PC-9 (cell line): ENCODE measurements at regions not wholly inside any gene's neighbourhood (a gene's known extent, or its start where the extent isn't known, plus 50 kb on each side); places are given as distances from the start of the nearest gene placed in this dataset.

Experiments used
- BruUV-seq: library from RNA; stranded (reverse); fragments of 400-500 nt; replicated peaks from 2 replicates; lab custom pipeline; 2021; lab: Mats Ljungman, UMichigan
- CTCF ChIA-PET: fragments of 300-600 bp; sonication (Branson Sonifier 250); formaldehyde crosslinking; loops from one replicate; lab custom pipeline; 2022; ENCODE audit warnings: antibody characterized with exemption; lab: Charles Lee
- POLR2A ChIA-PET: fragments of 300-600 bp; sonication (Branson Sonifier 250); formaldehyde crosslinking; loops from one replicate; lab custom pipeline; 2022; ENCODE audit warnings: antibody characterized with exemption; ENCODE audit not compliant: unreplicated experiment; lab: Charles Lee
- DNase-seq, 2 experiments: peaks; one replicate each; pipeline versions ENCODE4 v3.0.0 to v3.0.0-alpha.2; 2015 to 2022; ENCODE audit warnings: mixed read lengths in 1 of 2
- H2AFZ ChIP-seq: fragments of 200-600 bp; sonication (generic); 2 replicates; pipeline ENCODE4 v1.8.1; 2017; ENCODE audit warnings: antibody characterized with exemption
- H3F3A ChIP-seq: fragments of 200-600 bp; sonication (generic); 2 replicates; pipeline ENCODE4 v1.8.1; 2017; ENCODE audit warnings: antibody characterized with exemption, mild to moderate bottlenecking, low read depth; ENCODE audit not compliant: insufficient read depth
- H3K27ac ChIP-seq: fragments of 200-600 bp; sonication (generic); 2 replicates; pipeline ENCODE4 v1.6.1; 2016; ENCODE audit warnings: mixed run types
- H3K27me3 ChIP-seq: fragments of 200-600 bp; sonication (generic); 2 replicates; pipeline ENCODE4 v1.6.1; 2016; ENCODE audit warnings: low read depth, mixed run types; ENCODE audit not compliant: insufficient read depth
- H3K36me3 ChIP-seq: fragments of 200-600 bp; sonication (generic); 2 replicates; pipeline ENCODE4 v1.6.1; 2016; ENCODE audit warnings: low read depth, mixed run types
- H3K4me1 ChIP-seq: fragments of 200-600 bp; sonication (generic); replicated peaks from 2 replicates; pipeline ENCODE4 v1.6.1; 2016; ENCODE audit warnings: mixed run types; ENCODE audit not compliant: insufficient read depth
- H3K4me2 ChIP-seq: fragments of 200-600 bp; sonication (generic); 2 replicates; pipeline ENCODE4 v1.6.1; 2017; ENCODE audit warnings: mixed run types
- H3K4me3 ChIP-seq: fragments of 200-600 bp; sonication (generic); 2 replicates; pipeline ENCODE4 v1.6.1; 2016; ENCODE audit warnings: mixed run types
- H3K79me2 ChIP-seq: fragments of 200-600 bp; sonication (generic); 2 replicates; pipeline ENCODE4 v1.6.1; 2017; ENCODE audit warnings: low read depth, mixed run types
- H3K9me2 ChIP-seq: fragments of 200-600 bp; sonication (generic); 2 replicates; pipeline ENCODE4 v1.8.1; 2017; ENCODE audit warnings: mild to moderate bottlenecking; ENCODE audit not compliant: insufficient read depth
- H3K9me3 ChIP-seq: fragments of 200-600 bp; sonication (generic); 2 replicates; pipeline ENCODE4 v1.8.1; 2016; ENCODE audit warnings: low read depth; ENCODE audit not compliant: insufficient read depth
- H4K20me1 ChIP-seq: fragments of 200-600 bp; sonication (generic); 2 replicates; pipeline ENCODE4 v1.8.1; 2017; ENCODE audit not compliant: insufficient read depth
- EZH2 ChIP-seq: fragments of 200-600 bp; sonication (generic); IDR thresholded peaks from 2 replicates; pipeline ENCODE4 v1.8.0; 2017; ENCODE audit warnings: antibody characterized with exemption, low read depth
- intact Hi-C: fragments of 100-400 bp; cut with micrococcal nuclease; formaldehyde crosslinking; loops from one replicate; pipeline ENCODE4 v1.10.0; 2022; ENCODE audit not compliant: unreplicated experiment
- TF ChIP-seq, protein P1 (sequence below): fragments of 200-600 bp; sonication (generic); conservative IDR thresholded peaks from 2 replicates; pipeline ENCODE4 v1.6.1; 2017; ENCODE audit warnings: mixed run types, antibody characterized with exemption, mild to moderate bottlenecking, moderate library complexity

GRCh38 chr10:2529945-2530344 lies 537.4 kb upstream of the PFKP start:
- ChIA-PET CTCF (no interaction called here), POLR2A (no interaction called here)
- Histone ChIP-seq H3K4me1 (no peaks in the 10 kb centered on the region), H3K9me2 (no peaks in the 10 kb centered on the region), H3F3A (no peaks in the 10 kb centered on the region), H3K27ac (no peak overlapping the region), H3K9me3 (no peaks in the 10 kb centered on the region), H3K36me3 (no peaks in the 10 kb centered on the region), H3K4me3 (no peak overlapping the region), H3K27me3 (peaks cover 32% of the 10 kb centered on the region), H3K4me2 (no peak overlapping the region), H2AFZ (no peak overlapping the region), H3K79me2 (no peaks in the 10 kb centered on the region), H4K20me1 (no peaks in the 10 kb centered on the region)
- no peak for DNase-seq
- no TSS peak for BruUV-seq
- intact Hi-C loops: no loop called here
- no peak for TF ChIP-seq EZH2
- TF ChIP-seq, protein P1, sequence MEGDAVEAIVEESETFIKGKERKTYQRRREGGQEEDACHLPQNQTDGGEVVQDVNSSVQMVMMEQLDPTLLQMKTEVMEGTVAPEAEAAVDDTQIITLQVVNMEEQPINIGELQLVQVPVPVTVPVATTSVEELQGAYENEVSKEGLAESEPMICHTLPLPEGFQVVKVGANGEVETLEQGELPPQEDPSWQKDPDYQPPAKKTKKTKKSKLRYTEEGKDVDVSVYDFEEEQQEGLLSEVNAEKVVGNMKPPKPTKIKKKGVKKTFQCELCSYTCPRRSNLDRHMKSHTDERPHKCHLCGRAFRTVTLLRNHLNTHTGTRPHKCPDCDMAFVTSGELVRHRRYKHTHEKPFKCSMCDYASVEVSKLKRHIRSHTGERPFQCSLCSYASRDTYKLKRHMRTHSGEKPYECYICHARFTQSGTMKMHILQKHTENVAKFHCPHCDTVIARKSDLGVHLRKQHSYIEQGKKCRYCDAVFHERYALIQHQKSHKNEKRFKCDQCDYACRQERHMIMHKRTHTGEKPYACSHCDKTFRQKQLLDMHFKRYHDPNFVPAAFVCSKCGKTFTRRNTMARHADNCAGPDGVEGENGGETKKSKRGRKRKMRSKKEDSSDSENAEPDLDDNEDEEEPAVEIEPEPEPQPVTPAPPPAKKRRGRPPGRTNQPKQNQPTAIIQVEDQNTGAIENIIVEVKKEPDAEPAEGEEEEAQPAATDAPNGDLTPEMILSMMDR: no peak

DNA sequence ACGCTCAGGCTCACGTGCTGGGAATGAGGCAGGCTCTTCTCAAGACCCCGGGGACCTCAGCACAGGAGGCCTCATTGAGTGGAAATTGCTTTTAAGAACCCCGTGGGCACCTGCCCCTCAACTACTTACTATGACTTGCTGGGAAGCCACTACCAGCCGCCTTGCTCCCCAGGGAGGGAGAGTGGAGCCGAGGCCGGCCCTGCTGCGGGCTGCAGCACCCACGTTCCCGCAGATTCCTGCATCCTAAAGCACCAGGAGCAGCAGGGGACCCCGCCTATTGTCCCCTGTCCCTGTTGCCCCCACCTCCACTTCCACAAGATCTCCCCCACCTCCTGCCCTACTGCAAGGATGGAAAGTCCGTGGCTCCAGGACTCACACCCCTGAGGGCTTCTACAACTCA lies 541.6 kb upstream of the PFKP start:
- Histone ChIP-seq H3K79me2 (no peaks in the 10 kb centered on the region), H3K4me1 (no peaks in the 10 kb centered on the region), H3K27ac (no peak overlapping the region), H3K27me3 (peaks cover 32% of the 10 kb centered on the region), H4K20me1 (no peaks in the 10 kb centered on the region), H2AFZ (no peak overlapping the region), H3K9me2 (no peaks in the 10 kb centered on the region), H3K9me3 (no peaks in the 10 kb centered on the region), H3K36me3 (no peaks in the 10 kb centered on the region), H3F3A (no peaks in the 10 kb centered on the region), H3K4me3 (no peak overlapping the region), H3K4me2 (no peak overlapping the region)
- no TSS peak for BruUV-seq
- TF ChIP-seq EZH2: no peak
- TF ChIP-seq, protein P1: no peak
- ChIA-PET CTCF (no interaction called here), POLR2A (no interaction called here)
- no peak for DNase-seq
- intact Hi-C loops: no loop called here

DNA sequence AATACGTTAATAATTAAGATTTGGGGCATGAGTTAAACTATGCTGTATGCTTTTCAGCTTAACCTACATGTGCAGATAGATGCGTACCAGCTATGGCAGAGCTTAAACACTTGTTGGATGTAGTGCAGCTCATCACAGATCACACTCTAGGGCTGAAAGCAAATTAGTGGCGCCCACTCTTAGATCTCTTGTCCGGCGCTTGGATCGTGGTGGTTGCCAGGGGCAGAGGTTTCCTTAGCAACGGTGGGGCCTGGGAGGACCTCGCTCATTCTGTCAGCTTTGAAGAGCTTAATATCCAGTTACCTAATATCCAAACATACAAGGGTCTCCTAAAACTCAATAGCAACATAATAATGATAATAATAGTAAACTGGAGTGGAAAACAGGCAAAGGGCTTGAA lies 548.2 kb upstream of the PFKP start:
- CTCF ChIA-PET: no interaction called here
- Histone ChIP-seq H3K4me3 (no peak overlapping the region), H3K4me1 (no peaks in the 10 kb centered on the region), H3K9me3 (no peaks in the 10 kb centered on the region), H3K9me2 (no peaks in the 10 kb centered on the region), H3K27me3 (no peaks in the 10 kb centered on the region), H2AFZ (no peak overlapping the region), H3K27ac (no peak overlapping the region), H3K4me2 (no peak overlapping the region), H4K20me1 (no peaks in the 10 kb centered on the region), H3F3A (no peaks in the 10 kb centered on the region), H3K36me3 (no peaks in the 10 kb centered on the region), H3K79me2 (no peaks in the 10 kb centered on the region)
- intact Hi-C loops: no loop called here
- no peak for DNase-seq
- TF ChIP-seq, protein P1: no peak
- no peak for TF ChIP-seq EZH2
- no TSS peak for BruUV-seq
- POLR2A ChIA-PET: no interaction called here
